Stomach (tissue), 4 donors: ENCODE measurements at regions not wholly inside any gene's neighbourhood (a gene's known extent, or its start where the extent isn't known, plus 50 kb on each side); places are given as distances from the start of the nearest gene placed in this dataset.

Experiments
- CTCF ChIP-seq, 7 experiments: fragments of 450-650 bp in 4 of 7; fragments of 200-600 bp in 3 of 7; sonication (generic) in 3 of 7; IDR thresholded peaks; one replicate each; pipeline ENCODE4 v1.5.1; 2016 to 2019; ENCODE audit warnings: antibody characterized with exemption in 7 of 7, control low read depth in 2 of 7, mild to moderate bottlenecking in 1 of 7
- POLR2A ChIP-seq, 4 donors: fragments of 450-650 bp; IDR thresholded peaks; one replicate each; pipeline ENCODE4 v1.6.1; 2016; ENCODE audit warnings: antibody characterized with exemption in 4 of 4, control low read depth in 2 of 4, mild to moderate bottlenecking in 1 of 4, moderate library complexity in 1 of 4
- POLR2AphosphoS5 ChIP-seq, 3 donors: sonication (generic); formaldehyde crosslinking; IDR thresholded peaks; one replicate each; pipeline ENCODE4 v1.6.1; 2016; ENCODE audit warnings: antibody characterized with exemption in 3 of 3

- TF ChIP-seq CTCF (IDR thresholded peaks at IDR 0.05) (no peak), POLR2AphosphoS5 (IDR thresholded peaks at IDR 0.05) (no peak), POLR2A (IDR thresholded peaks at IDR 0.05) (no peak)
Observed at GRCh38 chr10:111445667-111446066, 368.8 kb downstream of the ADRA2A start.
